NB4 (cell line): ENCODE measurements at regions not wholly inside any gene's neighbourhood (a gene's known extent, or its start where the extent isn't known, plus 50 kb on each side); places are given as distances from the start of the nearest gene placed in this dataset.

Experiments used
- MYC ChIP-seq: IDR thresholded peaks from 2 replicates; pipeline ENCODE4 v1.6.1; 2011; ENCODE audit warnings: low read depth, low read length
- POLR2A ChIP-seq: IDR thresholded peaks from 2 replicates; pipeline ENCODE4 v1.6.1; 2011; ENCODE audit warnings: mild to moderate bottlenecking; ENCODE audit not compliant: insufficient read length; ENCODE audit errors: extremely low read depth
- TF ChIP-seq, protein P1 (sequence below): IDR thresholded peaks from one replicate; pipeline ENCODE4 v1.5.1; 2012; ENCODE audit warnings: low read depth, low read length

DNA sequence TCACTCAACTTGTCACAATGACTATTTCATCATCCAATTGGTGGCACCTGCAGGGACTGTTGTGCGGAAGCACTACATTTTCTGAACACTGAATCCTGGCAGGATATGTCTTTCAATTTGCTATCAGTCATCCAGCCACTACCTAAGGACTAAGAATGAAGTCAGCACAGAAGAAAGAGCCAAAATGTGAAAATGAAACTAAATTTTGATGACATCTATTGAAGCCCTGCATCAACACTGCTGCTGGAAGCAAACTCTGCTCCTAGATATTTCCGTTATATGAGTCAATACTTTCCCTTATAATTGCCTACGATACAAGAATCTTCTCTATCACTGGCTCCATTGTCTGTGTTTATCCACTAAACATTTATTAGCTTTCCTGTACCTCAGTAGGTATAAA is 917.9 kb downstream of the RAPGEF2 start:
- TF ChIP-seq, protein P1, sequence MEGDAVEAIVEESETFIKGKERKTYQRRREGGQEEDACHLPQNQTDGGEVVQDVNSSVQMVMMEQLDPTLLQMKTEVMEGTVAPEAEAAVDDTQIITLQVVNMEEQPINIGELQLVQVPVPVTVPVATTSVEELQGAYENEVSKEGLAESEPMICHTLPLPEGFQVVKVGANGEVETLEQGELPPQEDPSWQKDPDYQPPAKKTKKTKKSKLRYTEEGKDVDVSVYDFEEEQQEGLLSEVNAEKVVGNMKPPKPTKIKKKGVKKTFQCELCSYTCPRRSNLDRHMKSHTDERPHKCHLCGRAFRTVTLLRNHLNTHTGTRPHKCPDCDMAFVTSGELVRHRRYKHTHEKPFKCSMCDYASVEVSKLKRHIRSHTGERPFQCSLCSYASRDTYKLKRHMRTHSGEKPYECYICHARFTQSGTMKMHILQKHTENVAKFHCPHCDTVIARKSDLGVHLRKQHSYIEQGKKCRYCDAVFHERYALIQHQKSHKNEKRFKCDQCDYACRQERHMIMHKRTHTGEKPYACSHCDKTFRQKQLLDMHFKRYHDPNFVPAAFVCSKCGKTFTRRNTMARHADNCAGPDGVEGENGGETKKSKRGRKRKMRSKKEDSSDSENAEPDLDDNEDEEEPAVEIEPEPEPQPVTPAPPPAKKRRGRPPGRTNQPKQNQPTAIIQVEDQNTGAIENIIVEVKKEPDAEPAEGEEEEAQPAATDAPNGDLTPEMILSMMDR = no peak
- TF ChIP-seq POLR2A (no peak), MYC (no peak)
